Stimulated activated CD8-positive, alpha-beta memory T cell treated with anti-CD3 and anti-CD28 coated beads, Interleukin-12 subunit alpha, Interleukin-12 subunit beta, amount 100 ng/mL, for 24 hours (primary cell): ENCODE measurements at regions not wholly inside any gene's neighbourhood (a gene's known extent, or its start where the extent isn't known, plus 50 kb on each side); places are given as distances from the start of the nearest gene placed in this dataset.

Experiments
- DNase-seq: peaks from one replicate; pipeline ENCODE4 v3.0.0-alpha.2; 2020; ENCODE audit errors: extremely low read depth

DNA sequence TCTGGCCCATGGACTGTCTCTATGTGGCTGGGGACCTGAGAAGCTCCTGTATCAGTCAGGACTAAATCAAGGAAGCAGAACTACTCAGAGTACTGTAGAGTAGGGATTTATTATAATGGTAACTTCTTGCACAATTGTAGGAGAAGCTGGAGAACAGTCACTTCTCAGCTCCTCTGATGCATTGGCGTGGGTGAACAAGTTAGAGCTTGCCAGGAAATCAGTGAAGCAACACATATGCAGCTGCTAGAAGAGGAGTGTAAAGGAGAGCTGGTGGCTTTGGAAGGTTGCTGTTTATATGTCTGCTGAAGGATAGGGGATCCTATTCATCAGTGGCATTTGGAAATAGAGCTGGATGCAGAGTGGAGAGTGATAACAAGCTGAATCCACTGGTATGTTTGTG lies 215.5 kb upstream of the CWC22 start:
- DNase-seq, result no peak

GRCh38 chr2:180219491-180219890 lies 212.4 kb upstream of the CWC22 start:
- DNase-seq, result no peak

- no peak for DNase-seq
Observed at GRCh38 chr2:180208841-180209240, 201.7 kb upstream of the CWC22 start.

- DNase-seq, result no peak
Observed at GRCh38 chr2:180205621-180206235, 198.6 kb upstream of the CWC22 start.

- no peak for DNase-seq
Observed at GRCh38 chr2:180203972-180204371, 196.9 kb upstream of the CWC22 start.

DNA sequence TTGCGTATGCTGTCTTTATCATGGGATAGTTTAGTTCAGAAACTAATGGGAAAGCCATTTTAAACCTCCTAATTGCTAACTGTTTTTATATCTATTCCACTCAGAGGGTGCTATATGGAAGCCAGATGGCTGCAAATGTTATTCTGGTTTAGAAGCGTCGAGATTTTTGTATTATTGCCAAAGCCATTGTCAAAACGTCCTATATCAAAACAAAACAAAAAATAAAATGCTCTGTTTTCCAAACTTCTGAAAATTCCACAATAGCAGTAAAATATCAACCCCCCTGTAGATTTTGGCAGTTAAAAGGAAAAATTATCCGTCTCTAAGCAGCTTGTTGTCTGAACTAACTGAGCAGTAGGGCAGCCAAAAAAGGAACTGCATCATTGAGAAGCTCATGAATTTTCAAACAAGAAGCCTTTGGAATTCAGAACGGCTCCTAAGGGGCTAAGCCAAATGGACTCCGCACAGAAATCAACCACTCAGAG lies 195.4 kb upstream of the CWC22 start:
- DNase-seq, result no peak

- DNase-seq, result no peak
Observed at GRCh38 chr2:180196419-180196977, 189.4 kb upstream of the CWC22 start.

- DNase-seq, result no peak
Observed at GRCh38 chr2:180195847-180196246, 188.8 kb upstream of the CWC22 start.

GRCh38 chr2:180191432-180192124 lies 184.5 kb upstream of the CWC22 start:
- DNase-seq, result no peak

GRCh38 chr2:180190851-180191250 lies 183.8 kb upstream of the CWC22 start:
- no peak for DNase-seq

DNA sequence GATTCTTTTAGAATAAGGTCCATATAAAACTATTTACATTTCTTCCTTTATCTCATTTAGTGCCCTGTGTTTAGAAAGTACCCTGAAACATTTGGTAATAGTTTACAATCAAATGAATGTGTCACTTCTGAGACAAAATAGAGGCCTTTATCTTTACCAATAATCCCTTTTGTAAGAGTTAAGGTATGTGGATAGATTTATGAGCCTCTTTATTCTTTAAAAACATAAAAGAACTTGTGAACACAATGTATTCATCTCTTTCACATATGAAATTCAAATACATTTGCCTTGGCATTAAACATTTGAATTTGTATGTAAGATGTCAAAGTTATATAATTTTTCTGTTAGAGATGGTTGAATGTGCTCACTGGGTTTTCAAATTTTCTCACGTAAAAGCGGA lies 180.5 kb upstream of the CWC22 start:
- no peak for DNase-seq

GRCh38 chr2:180184506-180184905 lies 177.4 kb upstream of the CWC22 start:
- no peak for DNase-seq

DNA sequence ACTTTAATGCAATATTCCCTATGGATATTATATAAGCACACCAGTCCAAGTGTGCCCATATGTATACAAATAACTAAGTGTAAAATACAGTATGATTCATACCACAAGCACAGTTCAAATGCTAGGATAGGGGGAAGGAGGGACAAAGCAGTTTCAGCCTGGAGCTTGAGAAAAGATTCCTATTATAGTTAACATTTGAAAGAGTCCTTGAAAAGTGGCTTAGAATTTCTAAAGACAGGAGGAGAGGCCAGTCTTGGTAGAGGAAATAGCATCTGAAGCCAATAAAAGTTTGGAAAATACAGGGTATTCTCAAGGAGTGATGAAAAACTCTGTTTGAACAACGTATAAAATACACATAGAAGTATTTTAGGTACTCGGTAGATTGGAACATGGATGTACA lies 173.4 kb upstream of the CWC22 start:
- DNase-seq, result no peak

DNA sequence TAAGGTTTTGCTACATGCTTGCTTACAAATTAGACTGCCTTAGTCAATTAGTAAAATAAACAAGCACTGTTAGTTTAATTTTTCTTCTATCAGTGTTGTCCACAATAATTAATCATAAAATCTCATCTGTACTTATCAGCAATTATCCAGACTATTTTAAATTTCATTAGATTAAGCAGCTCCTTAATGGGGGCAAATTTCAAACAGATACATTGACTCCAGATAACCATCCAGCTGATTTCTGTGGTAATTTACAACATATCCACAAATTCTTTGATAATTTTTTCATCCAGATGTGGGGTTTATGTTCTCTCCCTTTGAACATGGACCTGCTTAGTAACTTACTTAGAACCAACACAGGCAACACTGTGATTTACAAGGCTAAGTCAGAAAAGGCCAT lies 170.4 kb upstream of the CWC22 start:
- DNase-seq, result no peak

- no peak for DNase-seq
Observed at GRCh38 chr2:180175736-180176135, 168.6 kb upstream of the CWC22 start.

DNA sequence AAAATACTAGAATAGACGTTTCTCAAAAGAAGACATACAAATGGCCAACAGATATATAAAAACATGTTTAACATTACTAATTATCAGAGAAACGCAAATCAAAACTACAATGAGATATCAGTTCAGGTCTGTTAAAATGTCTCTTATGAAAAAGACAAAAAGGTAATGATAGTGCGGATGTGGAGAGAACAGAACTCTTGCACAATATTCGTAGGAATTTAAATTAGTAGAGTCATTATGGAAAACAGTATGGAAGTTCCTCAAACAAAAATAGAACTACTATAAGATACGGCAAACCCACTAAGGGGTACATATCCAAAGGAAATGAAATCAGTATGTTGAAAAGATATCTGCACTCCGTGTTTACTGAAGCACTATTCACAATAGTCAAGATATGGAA lies 167.5 kb upstream of the CWC22 start:
- DNase-seq, result no peak

DNA sequence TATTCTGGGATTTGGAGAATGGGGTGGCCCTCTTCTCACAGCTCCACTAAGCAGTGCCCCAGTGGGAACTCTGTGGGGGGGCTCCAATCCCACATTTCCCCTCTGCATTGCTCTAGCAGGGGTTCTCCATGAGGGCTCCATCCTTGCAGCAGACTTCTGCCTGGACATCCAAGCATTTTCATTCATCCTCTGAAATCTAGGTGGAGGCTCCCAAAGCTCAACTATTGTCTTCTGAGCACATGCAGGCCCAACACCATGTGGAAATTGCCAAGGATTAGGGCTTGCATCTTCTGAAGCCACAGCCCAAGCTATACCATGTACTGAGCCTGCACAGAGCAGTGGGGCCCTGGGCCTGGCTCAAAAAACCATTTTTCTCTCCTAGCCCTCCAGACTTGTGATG lies 162.4 kb upstream of the CWC22 start:
- no peak for DNase-seq

- DNase-seq, result no peak
Observed at GRCh38 chr2:180161415-180161814, 154.3 kb upstream of the CWC22 start.

GRCh38 chr2:180159921-180160320 lies 152.8 kb upstream of the CWC22 start:
- no peak for DNase-seq

DNA sequence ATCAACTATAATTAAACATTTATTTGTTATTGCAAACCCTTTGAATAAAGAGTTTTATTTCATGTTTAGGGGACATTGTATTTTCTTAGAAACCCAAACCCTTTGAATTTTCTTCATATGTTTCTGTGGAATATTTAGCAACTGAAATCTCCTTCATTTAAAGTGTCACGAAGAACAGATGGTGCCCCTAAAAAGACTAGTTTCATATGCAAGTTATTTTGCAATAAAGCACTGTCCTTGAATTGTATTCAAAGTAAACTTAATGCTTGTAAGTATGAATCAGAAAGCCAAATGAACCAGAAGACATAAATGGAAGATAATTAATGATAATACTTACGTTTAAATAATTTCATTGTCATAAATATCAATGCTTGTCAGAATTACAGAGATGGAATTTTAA lies 151.9 kb upstream of the CWC22 start:
- no peak for DNase-seq

- no peak for DNase-seq
Observed at GRCh38 chr2:180156651-180157050, 149.6 kb upstream of the CWC22 start.

DNA sequence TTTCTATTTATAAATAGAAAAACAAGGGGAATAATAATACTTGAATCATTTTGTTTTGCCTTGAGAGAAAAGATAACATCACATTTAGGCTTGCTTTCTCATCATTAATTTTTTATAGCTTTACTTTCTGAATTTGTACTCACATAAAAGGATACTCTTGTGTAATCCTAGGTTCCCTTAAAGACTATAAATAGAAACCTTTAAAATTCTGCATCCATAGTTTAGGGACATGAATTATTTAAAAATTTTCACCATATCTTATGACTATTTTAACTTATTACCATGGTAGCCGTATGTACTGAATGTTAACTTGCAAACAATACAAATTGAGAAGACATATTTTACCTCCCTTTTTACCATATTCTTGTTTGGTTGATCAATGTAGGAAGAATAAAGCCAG lies 143.5 kb upstream of the CWC22 start:
- DNase-seq, result no peak

DNA sequence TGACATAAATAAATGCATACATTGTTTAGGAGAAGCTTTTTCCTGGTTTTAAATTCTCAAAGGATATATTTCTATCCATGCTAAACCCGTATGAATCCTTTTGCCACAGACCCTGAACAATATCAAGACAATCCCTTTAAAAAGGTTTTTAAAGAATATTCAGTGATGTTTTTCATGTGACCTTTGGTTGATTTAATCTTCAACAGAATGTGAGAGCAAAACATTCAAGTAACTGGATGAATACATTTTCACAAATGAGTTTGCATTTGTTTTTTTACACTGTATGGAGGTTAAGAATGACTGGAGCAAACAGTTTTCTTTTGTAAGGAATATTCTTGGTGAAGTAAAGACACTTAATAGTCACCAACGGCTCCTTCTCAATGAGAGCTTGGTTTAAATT lies 139.4 kb upstream of the CWC22 start:
- DNase-seq, result no peak
